OCI-LY1 (cell line): ENCODE measurements at regions not wholly inside any gene's neighbourhood (a gene's known extent, or its start where the extent isn't known, plus 50 kb on each side); places are given as distances from the start of the nearest gene placed in this dataset.

Experiments used
- H2AFZ ChIP-seq: fragments of 200-600 bp; sonication (generic), shearing (Covaris generic); 2 replicates; pipeline ENCODE4 v1.6.0; 2014; ENCODE audit warnings: antibody characterized with exemption, mild to moderate bottlenecking, low read length
- H3F3A ChIP-seq: fragments of 200-600 bp; sonication (generic), shearing (Covaris generic); 2 replicates; pipeline ENCODE4 v1.6.0; 2014; ENCODE audit warnings: mild to moderate bottlenecking, antibody characterized with exemption, low read length, moderate library complexity; ENCODE audit not compliant: insufficient read depth
- H3K27ac ChIP-seq: fragments of 200-600 bp; sonication (generic); 2 replicates; pipeline ENCODE4 v1.5.1; 2014; ENCODE audit warnings: low read length, mixed run types, mild to moderate bottlenecking, low read depth; ENCODE audit not compliant: poor library complexity, severe bottlenecking
- H3K27me3 ChIP-seq: fragments of 200-600 bp; sonication (generic); 2 replicates; pipeline ENCODE4 v1.6.0; 2014; ENCODE audit warnings: antibody characterized with exemption, mild to moderate bottlenecking, low read length, moderate library complexity; ENCODE audit not compliant: insufficient read depth
- H3K36me3 ChIP-seq: fragments of 200-600 bp; sonication (generic); 2 replicates; pipeline ENCODE4 v1.6.1; 2014; ENCODE audit warnings: mild to moderate bottlenecking, antibody characterized with exemption, low read length, moderate library complexity, mixed read lengths; ENCODE audit not compliant: insufficient read depth
- H3K4me1 ChIP-seq: fragments of 200-600 bp; sonication (generic); 2 replicates; pipeline ENCODE4 v1.5.1; 2014; ENCODE audit warnings: mild to moderate bottlenecking, low read length, moderate library complexity; ENCODE audit not compliant: insufficient read depth, severe bottlenecking
- H3K4me2 ChIP-seq: fragments of 200-600 bp; sonication (generic), shearing (Covaris generic); 2 replicates; pipeline ENCODE4 v1.6.1; 2014; ENCODE audit warnings: low read length
- H3K4me3 ChIP-seq: fragments of 200-600 bp; sonication (generic); 2 replicates; pipeline ENCODE4 v1.5.1; 2014; ENCODE audit warnings: low read length, low read depth, mild to moderate bottlenecking, mixed read lengths; ENCODE audit not compliant: poor library complexity, severe bottlenecking
- H3K79me2 ChIP-seq: fragments of 200-600 bp; shearing (Covaris generic); 2 replicates; pipeline ENCODE4 v1.6.1; 2016; ENCODE audit warnings: mixed run types, low read length, mixed read lengths; ENCODE audit not compliant: insufficient read depth
- H3K9ac ChIP-seq: fragments of 200-600 bp; sonication (generic), shearing (Covaris generic); 2 replicates; pipeline ENCODE4 v1.6.1; 2014; ENCODE audit warnings: mild to moderate bottlenecking, low read length, mixed read lengths
- H3K9me2 ChIP-seq: fragments of 200-600 bp; sonication (generic), shearing (Covaris generic); 2 replicates; pipeline ENCODE4 v1.6.1; 2014; ENCODE audit warnings: low read depth, mild to moderate bottlenecking, low read length, mixed read lengths
- H3K9me3 ChIP-seq: fragments of 200-600 bp; shearing (Covaris generic); 2 replicates; pipeline ENCODE4 v1.6.1; 2014; ENCODE audit warnings: low read length, mixed read lengths
- H4K20me1 ChIP-seq: fragments of 200-600 bp; sonication (generic), shearing (Covaris generic); 2 replicates; pipeline ENCODE4 v1.6.0; 2016; ENCODE audit warnings: mild to moderate bottlenecking, low read length; ENCODE audit not compliant: insufficient read depth
- CTCF ChIP-seq: fragments of 200-600 bp; sonication (generic), shearing (Covaris generic); IDR thresholded peaks from 2 replicates; pipeline ENCODE4 v1.5.1; 2017; ENCODE audit warnings: mild to moderate bottlenecking, antibody characterized with exemption, low read length, moderate library complexity, mixed read lengths
- EZH2 ChIP-seq: fragments of 200-600 bp; sonication (generic), shearing (Covaris generic); IDR thresholded peaks from 2 replicates; pipeline ENCODE4 v1.8.0; 2017; ENCODE audit warnings: borderline replicate concordance, mixed run types, mild to moderate bottlenecking, antibody characterized with exemption, low read length, moderate library complexity, mixed read lengths

GRCh38 chr16:48745541-48745940, 135.6 kb upstream of the N4BP1 start:
- Histone ChIP-seq H3F3A (no peaks in the 10 kb centered on the region), H3K27ac (no peak overlapping the region), H3K9me3 (no peaks in the 10 kb centered on the region), H3K27me3 (no peaks in the 10 kb centered on the region), H3K4me3 (no peak overlapping the region), H3K36me3 (no peaks in the 10 kb centered on the region), H3K4me2 (no peak overlapping the region), H3K9me2 (no peaks in the 10 kb centered on the region), H3K79me2 (no peaks in the 10 kb centered on the region), H4K20me1 (no peaks in the 10 kb centered on the region), H2AFZ (no peak overlapping the region), H3K9ac (no peak overlapping the region), H3K4me1 (no peaks in the 10 kb centered on the region)
- TF ChIP-seq CTCF (no peak), EZH2 (no peak)

GRCh38 chr16:48740964-48741363, 131.0 kb upstream of the N4BP1 start:
- Histone ChIP-seq H3K4me1 (no peaks in the 10 kb centered on the region), H3K27me3 (no peaks in the 10 kb centered on the region), H3K9me3 (no peaks in the 10 kb centered on the region), H3K9me2 (no peaks in the 10 kb centered on the region), H3K27ac (no peak overlapping the region), H3K79me2 (no peaks in the 10 kb centered on the region), H2AFZ (no peak overlapping the region), H3K9ac (no peak overlapping the region), H3K4me2 (no peak overlapping the region), H3K36me3 (no peaks in the 10 kb centered on the region), H3K4me3 (no peak overlapping the region), H4K20me1 (no peaks in the 10 kb centered on the region), H3F3A (no peaks in the 10 kb centered on the region)
- TF ChIP-seq EZH2 (no peak), CTCF (no peak)

- no peaks in the 10 kb centered on the region for H4K20me1 ChIP-seq
- H3K79me2 ChIP-seq = no peaks in the 10 kb centered on the region
- no peak overlapping the region for H2AFZ ChIP-seq
- no peaks in the 10 kb centered on the region for H3K36me3 ChIP-seq
- no peaks in the 10 kb centered on the region for H3F3A ChIP-seq
- no peaks in the 10 kb centered on the region for H3K4me1 ChIP-seq
- H3K9me3 ChIP-seq = no peaks in the 10 kb centered on the region
- no peaks in the 10 kb centered on the region for H3K27me3 ChIP-seq
- no peak overlapping the region for H3K4me3 ChIP-seq
- H3K27ac ChIP-seq = no peak overlapping the region
- TF ChIP-seq CTCF (no peak), EZH2 (no peak)
- no peak overlapping the region for H3K4me2 ChIP-seq
- no peak overlapping the region for H3K9ac ChIP-seq
- no peaks in the 10 kb centered on the region for H3K9me2 ChIP-seq
These were observed 124.2 kb upstream of the N4BP1 start for GRCh38 chr16:48734220-48734619.
